K562 (cell line): ENCODE measurements at regions not wholly inside any gene's neighbourhood (a gene's known extent, or its start where the extent isn't known, plus 50 kb on each side); places are given as distances from the start of the nearest gene placed in this dataset.

Experiments used
- ATAC-seq: fragments of 200-7000 bp; cut with Tn5 transposase; 3 replicates; pipeline ENCODE4 v1.9.1; 2020; ENCODE audit warnings: moderate library complexity
- BruUV-seq: library from RNA; stranded (reverse); fragments of 400-500 nt; replicated peaks from 2 replicates; lab custom pipeline; 2021; lab: Mats Ljungman, UMichigan
- CTCF ChIA-PET: fragments of 300-600 bp; formaldehyde crosslinking; extraction: SDS; loops from one replicate; lab custom pipeline; 2021; ENCODE audit warnings: low intra/inter-chr PET ratio; lab: Yijun Ruan, JAX
- POLR2A ChIA-PET: fragments of 300-600, 350-650 bp; sonication (Branson Sonifier 250); formaldehyde crosslinking; extraction: SDS; loops from one replicate; lab custom pipeline; 2021; ENCODE audit warnings: antibody characterized with exemption, inconsistent platforms; lab: Yijun Ruan, JAX
- DNase-seq, 4 experiments: peaks; one replicate each; pipeline versions ENCODE4 v3.0.0 to v3.0.0-alpha.2; 2011 to 2018; ENCODE audit warnings: low spot score in 3 of 4, mixed read lengths in 3 of 4; ENCODE audit errors: extremely low read depth in 1 of 4
- FAIRE-seq: peaks from 2 replicates; lab custom pipeline; 2011; peaks lifted over from hg19 to GRCh38; lab: Jason Lieb, UNC
- H2AFZ ChIP-seq: 2 replicates; pipeline ENCODE4 v1.6.0; 2011; ENCODE audit warnings: low read depth, low read length, control low read depth, inconsistent platforms
- H3K27ac ChIP-seq: fragments of 200-600 bp; 3 replicates; pipeline ENCODE4 v1.8.0; 2011; ENCODE audit warnings: low read depth, mild to moderate bottlenecking, control low read depth, inconsistent platforms, low read length, moderate library complexity, mixed read lengths; ENCODE audit errors: extremely low read depth
- H3K27me3 ChIP-seq, 2 experiments: fragments of 300-600 bp in 1 of 2; 2 replicates in 1 of 2; 3 replicates in 1 of 2; pipeline versions ENCODE4 v1.6.0 to v1.8.0; 2011; ENCODE audit warnings: inconsistent platforms in 2 of 2, low read length in 2 of 2, mild to moderate bottlenecking in 1 of 2, mixed read lengths in 1 of 2, moderate library complexity in 1 of 2; ENCODE audit not compliant: control insufficient read depth in 2 of 2, insufficient read depth in 2 of 2
- H3K36me3 ChIP-seq: fragments of 300-600 bp; 3 replicates; pipeline ENCODE4 v1.8.0; 2011; ENCODE audit warnings: mild to moderate bottlenecking, low read length, inconsistent platforms; ENCODE audit not compliant: control insufficient read depth, insufficient read depth
- H3K4me1 ChIP-seq, 2 experiments: fragments of 200-600 bp in 1 of 2; replicated peaks in 1 of 2; 2 replicates in 1 of 2; 3 replicates in 1 of 2; pipeline versions ENCODE4 v1.5.1 to v1.8.0; 2011; ENCODE audit warnings: inconsistent platforms in 2 of 2, low read length in 2 of 2, mild to moderate bottlenecking in 1 of 2, mixed read lengths in 1 of 2, moderate library complexity in 1 of 2; ENCODE audit not compliant: control insufficient read depth in 2 of 2, insufficient read depth in 2 of 2
- H3K4me2 ChIP-seq: 2 replicates; pipeline ENCODE4 v1.6.1; 2011; ENCODE audit warnings: low read length, control low read depth, inconsistent platforms, mixed read lengths; ENCODE audit not compliant: insufficient read depth
- H3K4me3 ChIP-seq: fragments of 200-600 bp; sonication (generic), shearing (Covaris generic); 2 replicates; pipeline ENCODE4 v1.5.1; 2016; ENCODE audit warnings: control low read depth, inconsistent platforms
- H3K79me2 ChIP-seq: fragments of 200-600 bp; 3 replicates; pipeline ENCODE4 v1.8.0; 2011; ENCODE audit warnings: low read length, inconsistent platforms; ENCODE audit not compliant: control insufficient read depth, insufficient read depth
- H3K9ac ChIP-seq, 2 experiments: 2 replicates each; pipeline versions ENCODE4 v1.6.0 to v1.6.1; 2011; ENCODE audit warnings: low read depth in 2 of 2, low read length in 2 of 2, control low read depth in 1 of 2, inconsistent platforms in 1 of 2, mild to moderate bottlenecking in 1 of 2, mixed read lengths in 1 of 2; ENCODE audit not compliant: insufficient read depth in 1 of 2
- H3K9me1 ChIP-seq: one replicate; pipeline ENCODE4 v1.6.0; 2011; ENCODE audit warnings: inconsistent platforms, mild to moderate bottlenecking, low read length, moderate library complexity; ENCODE audit not compliant: control insufficient read depth, insufficient read depth
- H3K9me3 ChIP-seq: replicated peaks from 2 replicates; pipeline ENCODE4 v1.5.1; 2011; ENCODE audit warnings: low read depth, low read length, inconsistent platforms; ENCODE audit not compliant: control insufficient read depth, insufficient read depth
- H4K20me1 ChIP-seq: replicated peaks from 2 replicates; pipeline ENCODE4 v1.6.1; 2011; ENCODE audit warnings: low read length, inconsistent platforms, mixed read lengths; ENCODE audit not compliant: control insufficient read depth, insufficient read depth
- ARNT ChIP-seq, 2 experiments: fragments of 450-650 bp; IDR thresholded peaks; 2 replicates each; pipeline ENCODE4 v1.6.1; 2016; ENCODE audit warnings: mild to moderate bottlenecking in 1 of 2
- GATAD2A ChIP-seq: fragments of 450-650 bp; IDR thresholded peaks from 2 replicates; pipeline ENCODE4 v1.6.1; 2017
- HDAC1 ChIP-seq, 2 experiments: fragments of 450-650 bp; IDR thresholded peaks; 2 replicates each; pipeline ENCODE4 v1.6.1; 2016 to 2017; ENCODE audit warnings: inconsistent platforms in 1 of 2, mild to moderate bottlenecking in 1 of 2, moderate library complexity in 1 of 2
- ILF3 ChIP-seq: fragments of 450-650 bp; IDR thresholded peaks from 2 replicates; pipeline ENCODE4 v1.6.1; 2018; ENCODE audit warnings: antibody characterized with exemption, mild to moderate bottlenecking, moderate library complexity, borderline replicate concordance
- MAFF ChIP-seq: IDR thresholded peaks from 2 replicates; pipeline ENCODE4 v1.6.1; 2012; ENCODE audit warnings: low read length, improper control_type of control experiment
- MIER1 ChIP-seq: fragments of 450-650 bp; IDR thresholded peaks from 2 replicates; pipeline ENCODE4 v1.6.1; 2016; ENCODE audit warnings: antibody characterized with exemption, mild to moderate bottlenecking, low read depth
- PTTG1 ChIP-seq: fragments of 450-650 bp; IDR thresholded peaks from 2 replicates; pipeline ENCODE4 v1.6.1; 2016; ENCODE audit warnings: low read depth, mild to moderate bottlenecking, missing genetic modification characterization, missing compliant biosample characterization
- SMARCB1 ChIP-seq: IDR thresholded peaks from 2 replicates; pipeline ENCODE4 v1.6.1; 2011; ENCODE audit warnings: improper control_type of control experiment, low read depth; ENCODE audit not compliant: insufficient read length
- ZFPM2 ChIP-seq: fragments of 250-450 bp; sonication (Bioruptor Pico); IDR thresholded peaks from 2 replicates; pipeline ENCODE4 v1.5.1; 2022; ENCODE audit warnings: mild to moderate bottlenecking
- ZNF347 ChIP-seq: fragments of 450-650 bp; formaldehyde crosslinking; IDR thresholded peaks from 2 replicates; pipeline ENCODE4 v1.4.0; 2020; ENCODE audit warnings: low read depth, mild to moderate bottlenecking, moderate library complexity
- WGBS: fragments of 100-300 bp; shearing (Covaris generic); methylation state at CpG from one replicate; pipeline ENCODE4 v1.1.6; 2016; ENCODE audit warnings: low coverage, mixed read lengths; ENCODE audit not compliant: insufficient coverage; ENCODE audit errors: missing lambda C conversion rate; 5-methylcytosine and 5-hydroxymethylcytosine counted together
- in situ Hi-C: fragments of 300-500 bp; cut with MboI; formaldehyde crosslinking; loops from 4 replicates; pipeline ENCODE4 v1.15.0; 2018; ENCODE audit warnings: inconsistent platforms, mixed read lengths
- intact Hi-C: fragments of 100-400 bp; cut with micrococcal nuclease; formaldehyde crosslinking; loops from 2 replicates; pipeline ENCODE4 v1.14.2; 2022
- TF ChIP-seq, protein P1 (sequence below): fragments of 450-650 bp; formaldehyde crosslinking; IDR thresholded peaks from 2 replicates; pipeline ENCODE4 v1.4.0; 2022; ENCODE audit warnings: mild to moderate bottlenecking, moderate library complexity
- TF ChIP-seq, protein P2 (sequence below): fragments of 250-450 bp; sonication (Bioruptor Pico); IDR thresholded peaks from 2 replicates; pipeline ENCODE4 v1.5.0; 2020; ENCODE audit warnings: mild to moderate bottlenecking
- TF ChIP-seq, protein P3 (sequence below): fragments of 150-350 bp; conservative IDR thresholded peaks from 2 replicates; pipeline ENCODE4 v1.6.1; 2014; ENCODE audit warnings: low read length

DNA sequence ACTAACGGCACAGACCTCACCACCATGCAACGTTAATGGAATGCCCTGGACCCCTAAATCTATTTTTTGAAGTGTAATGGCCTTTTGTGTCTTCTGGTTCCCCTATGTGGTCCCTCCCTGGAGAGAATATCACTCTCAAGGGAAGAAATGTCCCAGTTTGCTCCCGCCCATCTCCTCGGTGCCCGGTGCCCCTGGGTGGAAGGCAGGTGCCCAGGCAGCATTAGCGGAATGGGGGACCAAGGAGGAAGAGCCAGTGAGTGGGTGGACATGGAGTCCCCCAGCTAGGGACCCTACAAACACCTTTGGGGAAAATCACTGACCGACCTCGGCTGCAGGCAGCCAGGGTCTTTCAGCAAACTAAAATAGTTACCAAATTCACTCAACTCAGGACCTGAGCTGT, 212.1 kb upstream of the RTL1 start:
- 0 out of 5 replicates have a peak, but pooled peaks cover 0 to 3% of the 10 kb centered on the region in 2 experiments for H3K4me1 ChIP-seq
- ChIA-PET POLR2A (interaction anchor here (0.9 kb wide), 1 partner anchor 9 kb away, joined by 3 read pairs; no protein-coding TSS in a partner anchor), CTCF (no interaction called here)
- no peaks in the 10 kb centered on the region for H3K9me1 ChIP-seq
- H3K4me2 ChIP-seq, result no peak overlapping the region
- H3K27me3 ChIP-seq, result peaks cover 0 to 32% of the 10 kb centered on the region in 2 experiments; a peak in 4 of 5 replicates
- no peak for DNase-seq
- intact Hi-C loops (no loop called here), in situ Hi-C loops (no loop called here)
- no peak overlapping the region for H3K9ac ChIP-seq
- no peak for ATAC-seq
- H3K36me3 ChIP-seq, result no peaks in the 10 kb centered on the region
- no peak overlapping the region for H3K27ac ChIP-seq
- H2AFZ ChIP-seq, result no peak overlapping the region
- FAIRE-seq, result no peak
- no peaks in the 10 kb centered on the region for H4K20me1 ChIP-seq
- WGBS, result 2% methylated on average over 6 of the region's 8 CpGs
- TF ChIP-seq GATAD2A (no peak), MIER1 (no peak), ZNF347 (CRISPR knock-in tag) (no peak)
- TF ChIP-seq, protein P1, sequence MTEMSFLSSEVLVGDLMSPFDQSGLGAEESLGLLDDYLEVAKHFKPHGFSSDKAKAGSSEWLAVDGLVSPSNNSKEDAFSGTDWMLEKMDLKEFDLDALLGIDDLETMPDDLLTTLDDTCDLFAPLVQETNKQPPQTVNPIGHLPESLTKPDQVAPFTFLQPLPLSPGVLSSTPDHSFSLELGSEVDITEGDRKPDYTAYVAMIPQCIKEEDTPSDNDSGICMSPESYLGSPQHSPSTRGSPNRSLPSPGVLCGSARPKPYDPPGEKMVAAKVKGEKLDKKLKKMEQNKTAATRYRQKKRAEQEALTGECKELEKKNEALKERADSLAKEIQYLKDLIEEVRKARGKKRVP (CRISPR knock-in tag), result no peak
- no TSS peak for BruUV-seq
- H3K4me3 ChIP-seq, result no peak overlapping the region
- H3K9me3 ChIP-seq, result no peaks in the 10 kb centered on the region
- no peaks in the 10 kb centered on the region for H3K79me2 ChIP-seq

DNA sequence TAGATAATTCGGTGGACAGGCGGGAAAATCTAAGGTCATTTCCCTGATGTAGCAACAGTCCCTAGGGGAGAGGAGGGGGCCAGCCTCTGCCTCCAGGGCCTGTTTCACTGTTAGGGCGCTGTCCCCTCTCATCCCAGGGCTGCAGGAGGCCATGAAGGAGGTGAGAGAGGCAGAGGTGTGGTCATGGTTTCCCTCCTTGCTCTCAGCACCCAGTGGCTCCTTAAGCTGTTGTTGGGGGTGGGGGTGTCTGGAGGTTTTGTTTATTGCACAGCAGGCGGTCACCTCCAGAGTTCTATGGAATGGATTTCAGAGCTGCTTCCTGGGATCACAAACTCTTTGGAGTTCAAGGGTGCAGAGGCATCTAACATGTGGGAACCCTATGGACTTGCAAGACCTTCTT, 212.5 kb upstream of the RTL1 start:
- peaks cover 0 to 4% of the 10 kb centered on the region in 2 experiments; a peak in 1 of 5 replicates for H3K4me1 ChIP-seq
- H3K27ac ChIP-seq, result no peak overlapping the region
- no peak overlapping the region for H3K4me2 ChIP-seq
- no peak for DNase-seq
- no peaks in the 10 kb centered on the region for H3K9me3 ChIP-seq
- BruUV-seq, result no TSS peak
- H3K36me3 ChIP-seq, result no peaks in the 10 kb centered on the region
- CTCF ChIA-PET, result no interaction called here
- no peaks in the 10 kb centered on the region for H3K9me1 ChIP-seq
- H3K9ac ChIP-seq, result no peak overlapping the region
- no peak for ATAC-seq
- H2AFZ ChIP-seq, result no peak overlapping the region
- H3K4me3 ChIP-seq, result no peak overlapping the region
- intact Hi-C loops, result no loop called here
- WGBS, result 0% methylated on average over 2 of the region's 4 CpGs
- in situ Hi-C loops, result no loop called here
- H4K20me1 ChIP-seq, result no peaks in the 10 kb centered on the region
- FAIRE-seq, result no peak
- H3K27me3 ChIP-seq, result peaks cover 0 to 32% of the 10 kb centered on the region in 2 experiments; a peak in 4 of 5 replicates
- H3K79me2 ChIP-seq, result no peaks in the 10 kb centered on the region
- POLR2A ChIA-PET, result interaction anchor here (0.9 kb wide), 1 partner anchor 8 kb away, joined by 3 read pairs; no protein-coding TSS in a partner anchor
- TF ChIP-seq MAFF, result no peak
- no peak for TF ChIP-seq HDAC1 (IDR thresholded peaks at IDR 0.05)
- no peak for TF ChIP-seq ILF3
- TF ChIP-seq, protein P2, sequence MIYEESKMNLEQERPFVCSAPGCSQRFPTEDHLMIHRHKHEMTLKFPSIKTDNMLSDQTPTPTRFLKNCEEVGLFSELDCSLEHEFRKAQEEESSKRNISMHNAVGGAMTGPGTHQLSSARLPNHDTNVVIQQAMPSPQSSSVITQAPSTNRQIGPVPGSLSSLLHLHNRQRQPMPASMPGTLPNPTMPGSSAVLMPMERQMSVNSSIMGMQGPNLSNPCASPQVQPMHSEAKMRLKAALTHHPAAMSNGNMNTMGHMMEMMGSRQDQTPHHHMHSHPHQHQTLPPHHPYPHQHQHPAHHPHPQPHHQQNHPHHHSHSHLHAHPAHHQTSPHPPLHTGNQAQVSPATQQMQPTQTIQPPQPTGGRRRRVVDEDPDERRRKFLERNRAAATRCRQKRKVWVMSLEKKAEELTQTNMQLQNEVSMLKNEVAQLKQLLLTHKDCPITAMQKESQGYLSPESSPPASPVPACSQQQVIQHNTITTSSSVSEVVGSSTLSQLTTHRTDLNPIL (CRISPR knock-in tag), result no peak
- no peak for TF ChIP-seq ARNT (IDR thresholded peaks at IDR 0.05)
- no peak for TF ChIP-seq SMARCB1
- no peak for TF ChIP-seq PTTG1 (tag)
- TF ChIP-seq, protein P3, sequence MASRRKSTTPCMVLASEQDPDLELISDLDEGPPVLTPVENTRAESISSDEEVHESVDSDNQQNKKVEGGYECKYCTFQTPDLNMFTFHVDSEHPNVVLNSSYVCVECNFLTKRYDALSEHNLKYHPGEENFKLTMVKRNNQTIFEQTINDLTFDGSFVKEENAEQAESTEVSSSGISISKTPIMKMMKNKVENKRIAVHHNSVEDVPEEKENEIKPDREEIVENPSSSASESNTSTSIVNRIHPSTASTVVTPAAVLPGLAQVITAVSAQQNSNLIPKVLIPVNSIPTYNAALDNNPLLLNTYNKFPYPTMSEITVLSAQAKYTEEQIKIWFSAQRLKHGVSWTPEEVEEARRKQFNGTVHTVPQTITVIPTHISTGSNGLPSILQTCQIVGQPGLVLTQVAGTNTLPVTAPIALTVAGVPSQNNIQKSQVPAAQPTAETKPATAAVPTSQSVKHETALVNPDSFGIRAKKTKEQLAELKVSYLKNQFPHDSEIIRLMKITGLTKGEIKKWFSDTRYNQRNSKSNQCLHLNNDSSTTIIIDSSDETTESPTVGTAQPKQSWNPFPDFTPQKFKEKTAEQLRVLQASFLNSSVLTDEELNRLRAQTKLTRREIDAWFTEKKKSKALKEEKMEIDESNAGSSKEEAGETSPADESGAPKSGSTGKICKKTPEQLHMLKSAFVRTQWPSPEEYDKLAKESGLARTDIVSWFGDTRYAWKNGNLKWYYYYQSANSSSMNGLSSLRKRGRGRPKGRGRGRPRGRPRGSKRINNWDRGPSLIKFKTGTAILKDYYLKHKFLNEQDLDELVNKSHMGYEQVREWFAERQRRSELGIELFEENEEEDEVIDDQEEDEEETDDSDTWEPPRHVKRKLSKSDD, result no peak
- TF ChIP-seq ZFPM2 (CRISPR knock-in tag), result no peak
